Erythroblast (primary cell): ENCODE measurements at regions not wholly inside any gene's neighbourhood (a gene's known extent, or its start where the extent isn't known, plus 50 kb on each side); places are given as distances from the start of the nearest gene placed in this dataset.

Experiments
- GATA1 ChIP-seq: IDR thresholded peaks from 2 replicates; pipeline ENCODE4 v1.6.1; 2011; ENCODE audit warnings: low read depth, mild to moderate bottlenecking, control low read depth, low read length, moderate library complexity
- POLR2A ChIP-seq: IDR thresholded peaks from 2 replicates; pipeline ENCODE4 v1.6.1; 2011; ENCODE audit warnings: mild to moderate bottlenecking, low read length

DNA sequence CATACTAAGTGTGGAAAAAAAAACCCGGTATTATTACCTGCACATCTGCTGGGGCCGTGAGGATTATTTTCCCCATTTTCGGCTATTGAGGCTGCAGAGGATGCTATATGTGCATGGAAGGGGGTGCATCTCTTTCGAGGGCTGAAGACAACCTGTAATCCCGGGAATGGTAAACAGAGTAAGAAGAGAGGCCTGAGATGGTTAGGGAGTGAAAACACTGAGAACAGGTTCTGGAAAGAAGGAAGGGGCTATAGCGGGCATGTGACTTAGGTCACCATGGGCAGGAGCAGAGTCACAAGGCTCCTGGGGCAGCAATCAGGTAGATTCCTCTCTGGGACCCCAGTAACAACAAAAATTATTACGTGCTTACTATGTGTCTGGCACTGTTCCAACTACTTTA is 299.1 kb downstream of the RRAGC start:
- TF ChIP-seq POLR2A = no peak
- TF ChIP-seq GATA1 = no peak
